ENCODE measurements at regions not wholly inside any gene's neighbourhood (a gene's known extent, or its start where the extent isn't known, plus 50 kb on each side); places are given as distances from the start of the nearest gene placed in this dataset.

DNA sequence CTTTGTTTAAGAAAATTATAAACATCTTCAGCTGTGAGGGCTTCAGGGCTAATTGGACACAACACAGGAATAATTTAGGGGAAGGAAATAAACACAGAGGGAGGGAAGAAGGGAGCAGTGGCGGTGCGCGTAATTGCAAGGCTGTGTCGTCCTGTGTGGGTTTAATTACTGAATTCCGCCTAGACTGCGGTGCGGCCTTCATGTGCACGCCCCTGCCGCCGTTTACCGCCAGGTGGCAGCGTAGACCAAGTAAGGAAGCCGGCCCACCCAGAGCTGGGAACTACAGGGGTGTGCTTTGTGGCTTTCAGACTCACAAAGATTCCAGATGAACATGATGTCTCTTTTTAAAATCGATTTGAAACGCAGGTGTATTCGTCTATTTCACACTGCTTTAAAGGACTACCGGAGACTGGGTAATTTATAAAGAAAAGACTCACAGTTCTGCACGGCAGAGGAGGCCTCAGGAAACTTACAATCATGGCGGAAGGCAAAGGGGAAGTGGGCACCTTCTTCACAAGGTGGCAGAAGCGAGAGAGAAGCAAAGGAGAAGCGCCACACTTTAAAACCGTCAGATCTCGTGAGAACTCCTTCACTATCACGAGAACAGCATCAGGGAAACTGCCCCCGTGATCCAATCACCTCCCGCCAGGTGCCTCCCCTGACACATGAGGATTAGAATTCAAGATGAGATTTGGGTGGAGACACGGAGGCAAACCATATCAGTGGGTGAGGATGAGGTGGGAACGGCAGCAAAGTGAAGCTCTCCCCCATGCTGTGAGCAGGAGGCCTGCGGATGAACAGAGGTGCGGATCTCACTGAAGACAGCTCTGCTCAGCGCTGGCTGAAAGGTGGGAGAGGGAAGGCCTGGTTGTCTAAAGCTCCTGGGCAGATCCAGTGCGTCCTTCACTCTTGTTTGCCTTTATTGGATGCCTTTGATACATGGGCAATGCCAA, 222.0 kb upstream of the PDE10A start:
- DNase-seq (ENCODE audit: low spot score in 2 of 2) (peak; percentile 15 to 52), FAIRE-seq (no peak)

DNA sequence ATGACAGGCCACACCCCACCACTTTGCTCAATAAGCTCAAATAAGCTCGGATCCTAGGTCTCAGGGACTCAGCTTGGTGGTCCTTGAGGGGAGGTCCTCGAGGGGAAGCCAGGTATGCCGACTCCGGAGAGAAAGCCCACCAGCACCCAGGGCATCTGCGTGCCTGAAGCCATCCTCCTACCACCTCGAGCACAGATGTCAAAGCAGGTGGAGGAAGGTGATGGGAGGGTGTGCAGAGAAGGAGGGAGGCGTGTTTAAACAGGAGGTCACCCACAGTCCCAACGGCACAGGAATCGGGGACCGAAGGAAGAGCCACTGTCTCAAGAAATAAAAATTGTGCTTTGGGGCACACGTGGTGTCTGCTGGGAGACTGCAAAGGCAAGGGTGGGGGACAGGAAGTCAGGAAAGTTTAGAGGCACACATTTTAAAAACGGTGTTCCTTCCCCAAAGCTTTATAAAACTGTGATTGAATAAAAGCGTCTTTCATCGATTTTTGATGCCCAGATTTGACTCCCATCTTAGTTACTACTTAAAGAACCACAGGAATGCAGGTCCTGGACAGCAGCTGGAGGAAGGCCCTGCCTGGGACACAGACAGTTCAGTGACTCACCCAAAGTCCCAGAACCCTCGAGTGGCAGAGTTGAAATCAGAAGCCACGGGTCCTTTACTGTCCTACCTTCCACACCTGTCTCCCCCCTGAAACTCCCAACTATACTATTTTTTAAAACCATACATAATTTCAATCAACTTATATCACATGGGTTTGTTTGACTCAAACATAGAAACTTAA, 221.0 kb upstream of the PDE10A start:
- DNase-seq (ENCODE audit: low spot score in 2 of 2) (no peak), FAIRE-seq (no peak)

DNA sequence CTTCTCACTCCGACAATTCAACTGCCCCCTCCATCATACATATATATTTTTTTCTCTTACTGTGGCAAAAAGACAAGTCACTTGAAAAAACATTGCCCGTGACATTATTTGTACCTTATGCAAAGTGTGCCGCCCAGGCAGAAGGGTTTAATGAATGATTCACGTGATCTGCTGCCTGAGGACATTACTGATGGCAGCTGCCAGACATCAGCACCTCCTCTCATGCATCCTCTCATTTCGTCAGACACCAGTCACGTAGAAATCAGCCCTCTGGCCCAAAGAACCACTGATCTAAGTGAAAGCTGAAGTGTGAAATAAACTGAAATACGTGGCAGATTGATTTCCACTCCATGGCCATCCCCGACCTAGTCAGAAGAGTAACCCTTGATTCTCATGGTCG, 218.8 kb upstream of the PDE10A start:
- no peak for FAIRE-seq
- no peak for DNase-seq (ENCODE audit: low spot score in 2 of 2)

DNA sequence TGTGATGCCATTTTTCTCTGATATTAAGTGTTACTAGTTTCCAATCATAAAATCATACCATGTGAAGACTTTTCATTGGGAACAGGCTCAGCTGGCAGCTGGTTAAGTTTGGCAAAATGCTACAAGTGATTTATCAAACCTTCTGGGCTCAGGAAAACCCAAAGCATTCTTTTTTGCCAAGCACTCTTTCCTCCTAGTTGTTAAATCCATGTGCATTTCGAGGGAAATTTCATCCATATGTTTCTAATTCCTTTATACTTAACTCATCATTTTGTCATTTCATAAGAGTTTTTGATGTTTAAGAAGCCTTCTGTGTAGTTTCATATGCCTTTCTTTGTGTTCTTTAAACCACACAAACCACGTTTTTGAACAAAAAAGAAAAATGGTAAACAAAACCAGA, 217.6 kb upstream of the PDE10A start:
- DNase-seq (ENCODE audit: low spot score in 2 of 2), result no peak
- no peak for FAIRE-seq

DNA sequence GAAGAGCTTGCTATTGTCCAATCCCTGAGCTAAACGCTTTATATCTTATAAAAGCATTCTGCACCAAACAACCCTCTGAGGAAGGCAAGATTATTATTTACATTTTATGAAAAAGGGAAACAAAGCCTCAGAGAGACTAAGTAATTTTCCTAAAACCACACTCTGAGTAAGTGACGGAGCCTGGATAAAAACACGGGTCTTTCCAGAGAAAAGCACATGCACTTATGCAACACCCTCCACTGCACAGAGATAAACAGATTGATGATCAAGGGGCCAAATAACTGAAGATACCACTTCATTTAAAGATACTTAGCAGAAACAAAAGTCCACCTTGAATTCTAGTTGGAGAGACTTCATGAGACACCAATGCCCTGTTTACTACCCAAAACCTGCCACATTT, 214.7 kb upstream of the PDE10A start:
- DNase-seq (ENCODE audit: low spot score in 2 of 2), result no peak
- FAIRE-seq, result no peak

DNA sequence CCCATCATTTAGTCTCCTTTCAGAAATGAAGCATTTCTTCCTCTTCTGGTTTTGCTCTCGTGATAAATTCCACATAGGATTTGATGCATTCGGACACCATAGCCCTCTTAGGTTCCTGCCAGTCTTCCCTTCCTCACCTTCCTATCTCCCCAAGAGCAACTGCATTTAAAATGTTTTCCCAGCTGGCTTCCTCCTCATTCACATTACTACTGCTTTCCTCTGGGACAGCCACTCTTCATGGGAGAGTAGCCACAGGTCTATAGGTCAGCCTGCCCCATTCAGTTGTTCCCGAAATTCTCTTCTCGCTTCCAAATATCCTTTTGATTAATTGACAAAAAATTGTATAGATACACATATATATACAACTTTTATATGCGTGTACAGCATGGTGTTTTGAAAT, 214.2 kb upstream of the PDE10A start:
- no peak for FAIRE-seq
- no peak for DNase-seq (ENCODE audit: low spot score in 2 of 2)

DNA sequence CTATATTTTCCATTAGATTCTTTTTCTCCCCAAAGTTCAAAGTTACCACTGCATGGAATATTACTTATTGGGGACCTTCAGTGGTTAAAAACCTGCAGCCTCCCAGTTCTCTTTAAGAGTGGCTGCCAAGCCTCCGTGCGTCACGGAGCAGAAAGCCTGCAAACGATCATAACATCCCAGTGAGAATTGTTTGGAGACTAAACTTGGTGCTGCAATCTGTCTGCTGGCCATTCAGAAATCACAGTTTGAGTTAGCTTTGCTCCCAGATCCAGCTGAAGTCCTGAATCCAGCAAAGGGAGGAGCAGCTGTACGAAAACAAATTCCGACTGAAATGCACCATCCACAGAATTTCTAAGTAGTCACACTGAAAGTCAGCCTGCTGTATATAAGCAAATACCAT, 213.5 kb upstream of the PDE10A start:
- no peak for DNase-seq (ENCODE audit: low spot score in 2 of 2)
- FAIRE-seq, result no peak

DNA sequence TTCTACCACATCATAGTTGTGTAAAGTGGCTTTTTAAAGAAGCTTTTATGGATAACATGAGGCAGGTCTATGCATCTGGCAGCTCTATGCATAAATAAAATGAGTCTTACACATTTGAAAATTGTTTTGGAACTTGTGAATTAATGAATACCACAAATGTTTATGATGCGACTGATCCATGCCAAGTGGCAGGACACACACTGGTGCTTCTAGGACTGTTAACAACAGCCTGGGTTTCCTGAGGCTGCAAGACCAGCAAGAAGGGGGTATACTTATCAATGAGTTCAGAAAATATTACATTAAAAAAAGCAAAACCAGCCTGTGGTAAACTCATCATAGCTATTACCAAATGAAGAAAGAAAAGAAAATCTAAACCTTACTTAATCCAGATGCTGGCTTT, 212.9 kb upstream of the PDE10A start:
- no peak for FAIRE-seq

DNA sequence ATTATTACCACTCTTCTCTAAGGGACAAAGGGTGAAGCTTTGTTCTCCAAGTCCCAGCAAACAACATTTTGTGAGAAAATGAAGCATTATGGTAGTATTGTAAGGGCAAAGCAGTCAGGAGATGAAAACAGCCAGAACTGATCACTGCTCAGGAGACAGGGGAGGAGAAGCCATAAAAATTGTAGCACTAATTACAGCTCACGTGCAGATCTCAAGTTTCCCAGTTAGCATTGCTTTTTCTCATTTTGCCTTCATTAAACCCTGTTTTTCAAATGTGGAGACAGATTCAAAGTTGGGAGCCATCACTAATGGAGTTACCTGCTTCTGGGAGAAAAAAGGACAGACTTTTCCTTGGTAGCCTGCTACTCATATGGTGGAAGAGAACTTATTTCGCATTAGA, 210.9 kb upstream of the PDE10A start:
- no peak for FAIRE-seq

More for the DNA sequence above, 212.9 kb upstream of the PDE10A start:
- DNase-seq (ENCODE audit: low spot score in 2 of 2), result no peak

DNA sequence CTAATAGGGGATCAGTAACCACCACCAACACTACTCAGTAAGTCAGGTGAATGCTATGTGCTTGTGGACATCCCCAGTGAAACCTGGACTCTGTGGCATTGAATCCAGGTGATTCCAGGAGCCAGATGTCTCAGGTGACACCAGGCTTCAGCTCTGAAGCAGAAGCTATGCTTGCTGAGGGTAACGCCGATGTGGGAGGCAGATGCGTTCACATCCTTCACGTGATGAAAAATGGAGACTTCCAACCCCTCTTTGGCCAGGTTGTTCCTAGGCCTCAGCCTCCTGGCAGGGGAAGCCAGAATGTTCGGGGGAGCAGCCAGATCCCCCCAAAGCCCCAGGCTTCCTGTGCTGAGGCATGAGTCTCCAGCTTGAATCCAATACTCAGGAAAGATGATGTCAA, 209.8 kb upstream of the PDE10A start:
- no peak for FAIRE-seq

More for the DNA sequence above, 210.9 kb upstream of the PDE10A start:
- DNase-seq (ENCODE audit: low spot score in 2 of 2), result no peak

DNA sequence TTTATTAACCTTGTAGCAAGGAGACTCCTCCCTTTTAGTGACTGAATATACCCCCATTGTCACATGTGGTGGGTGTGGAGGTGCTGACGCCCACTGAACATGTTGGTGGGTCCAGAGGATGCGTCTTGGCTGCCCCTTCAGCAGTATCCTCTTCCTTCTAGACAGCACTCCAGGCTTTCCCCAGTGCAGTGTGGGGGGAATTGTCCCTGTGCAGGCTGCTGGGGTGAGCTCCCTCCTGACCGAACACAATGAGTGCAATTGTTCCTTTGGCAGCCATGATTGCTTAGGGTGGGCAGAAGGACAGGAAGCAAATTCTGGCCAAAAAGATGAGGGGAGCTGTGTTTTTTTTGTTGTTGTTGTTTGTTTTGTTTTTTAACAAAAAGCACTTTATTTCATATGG, 209.3 kb upstream of the PDE10A start:
- no peak for DNase-seq (ENCODE audit: low spot score in 2 of 2)
- FAIRE-seq, result no peak

More for the DNA sequence above, 209.8 kb upstream of the PDE10A start:
- no peak for DNase-seq (ENCODE audit: low spot score in 2 of 2)

DNA sequence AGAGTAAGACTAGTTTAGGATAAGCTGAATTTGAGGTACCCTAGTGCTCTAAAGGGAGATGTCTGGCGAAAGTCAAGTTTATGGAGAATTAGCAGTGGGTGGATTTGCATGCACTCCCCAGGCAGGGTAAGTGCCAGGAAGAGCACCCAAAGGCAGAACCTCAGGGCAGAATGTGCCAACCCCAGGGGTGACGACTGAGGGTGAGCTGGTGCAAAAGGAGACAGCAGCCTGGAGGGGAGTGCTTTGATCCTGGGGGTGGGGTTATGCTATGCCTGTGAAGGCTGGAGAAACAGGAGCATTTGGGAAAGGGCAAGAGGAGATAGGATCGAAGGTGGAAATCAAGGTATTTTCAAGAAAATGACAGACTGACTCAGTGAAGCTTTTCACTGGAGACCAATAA, 208.5 kb upstream of the PDE10A start:
- DNase-seq (ENCODE audit: low spot score in 2 of 2) (no peak), FAIRE-seq (no peak)

DNA sequence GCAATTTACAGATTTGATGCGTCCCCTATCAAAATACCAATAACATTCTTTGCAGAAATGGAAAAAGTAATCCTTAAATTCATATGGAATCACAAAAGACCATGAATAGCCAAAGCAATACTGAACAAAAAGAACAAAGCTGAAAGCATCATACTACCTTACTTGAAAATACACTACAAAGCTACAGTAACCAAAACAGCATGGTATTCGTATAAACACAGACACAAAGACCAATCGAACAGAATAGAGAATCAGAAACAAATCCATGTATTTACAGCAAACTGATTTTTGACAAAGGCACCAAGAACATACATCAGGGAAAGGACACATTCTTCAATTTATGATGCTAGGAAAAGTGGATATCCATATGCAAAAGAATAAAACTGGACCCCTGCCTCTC, 206.5 kb upstream of the PDE10A start:
- DNase-seq (ENCODE audit: low spot score in 2 of 2) (no peak), FAIRE-seq (no peak)

DNA sequence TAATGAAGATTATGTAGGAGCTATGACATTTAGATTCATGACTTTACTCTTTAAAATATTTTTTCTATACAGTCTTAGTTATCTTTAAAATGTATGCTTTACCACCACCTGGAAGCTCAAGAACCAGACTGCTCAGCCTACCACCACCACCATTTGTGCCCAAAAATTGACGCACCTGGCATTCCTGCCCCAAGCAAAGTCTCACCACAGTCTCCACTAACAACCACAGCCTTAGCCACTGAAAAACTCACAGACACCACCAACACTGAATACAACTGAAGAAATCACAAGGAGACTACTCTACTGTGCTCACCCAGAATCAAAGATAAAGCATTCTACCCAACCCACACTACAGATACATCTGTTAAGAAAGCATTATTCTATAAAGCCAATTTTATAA, 201.9 kb upstream of the PDE10A start:
- DNase-seq (ENCODE audit: low spot score in 2 of 2) (no peak), FAIRE-seq (no peak)

DNA sequence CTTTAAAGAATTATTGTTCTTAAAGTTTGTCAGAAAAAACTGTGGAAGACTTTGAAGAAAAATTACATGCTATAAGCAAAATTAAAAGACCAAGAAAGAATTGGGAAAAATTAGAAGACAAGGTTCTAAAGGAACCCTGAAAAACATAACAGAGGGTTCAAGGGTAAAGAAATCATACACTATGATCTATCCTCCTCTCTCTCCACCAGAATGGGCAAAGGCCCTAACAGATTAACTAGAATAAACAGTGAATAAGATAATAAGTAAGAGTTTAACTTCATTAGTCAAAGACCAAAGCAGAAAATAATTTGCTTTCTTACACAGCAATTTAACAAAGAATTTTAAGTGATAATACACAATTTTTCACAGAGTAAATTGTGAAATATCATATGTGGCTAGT, 201.2 kb upstream of the PDE10A start:
- DNase-seq (ENCODE audit: low spot score in 2 of 2) (no peak), FAIRE-seq (no peak)

DNA sequence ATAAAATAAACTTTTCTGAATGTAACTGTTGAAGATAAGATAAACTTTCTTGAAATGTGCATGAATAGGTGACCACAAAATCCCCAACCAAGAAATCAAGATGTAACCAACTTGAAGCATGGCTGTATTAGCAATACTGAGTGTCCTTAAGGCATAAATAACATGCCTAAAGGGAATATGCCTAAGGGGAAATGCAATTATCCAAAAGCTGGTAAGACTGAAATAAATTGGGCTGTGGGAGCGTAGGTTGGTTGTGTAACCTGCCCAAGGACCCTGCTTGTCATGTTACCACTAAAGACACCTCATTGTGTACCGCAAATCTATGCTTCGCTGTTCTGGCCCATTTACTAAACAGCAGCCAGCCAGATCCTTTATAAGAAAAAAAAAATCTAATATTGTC, 200.8 kb upstream of the PDE10A start:
- FAIRE-seq, result no peak
- DNase-seq (ENCODE audit: low spot score in 2 of 2), result no peak

DNA sequence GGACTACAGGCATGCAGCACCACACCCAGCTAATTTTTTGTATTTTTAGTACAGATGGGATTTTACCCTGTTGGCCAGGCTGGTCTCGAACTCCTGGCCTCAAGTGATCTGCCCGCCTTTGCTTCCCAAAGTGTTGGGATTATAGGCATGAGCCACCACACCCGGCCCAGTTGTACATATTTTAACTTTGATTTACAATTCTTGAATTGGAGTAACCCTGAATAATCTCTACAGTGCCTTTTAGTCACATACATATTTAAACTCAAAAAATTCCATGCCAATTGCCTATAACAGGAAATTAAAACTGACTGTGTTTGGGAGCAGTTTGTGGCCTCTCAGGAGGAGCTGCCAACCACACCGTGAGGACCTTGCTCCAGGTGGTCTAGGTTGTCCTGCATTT, 199.8 kb upstream of the PDE10A start:
- DNase-seq (ENCODE audit: low spot score in 2 of 2) (no peak), FAIRE-seq (no peak)

DNA sequence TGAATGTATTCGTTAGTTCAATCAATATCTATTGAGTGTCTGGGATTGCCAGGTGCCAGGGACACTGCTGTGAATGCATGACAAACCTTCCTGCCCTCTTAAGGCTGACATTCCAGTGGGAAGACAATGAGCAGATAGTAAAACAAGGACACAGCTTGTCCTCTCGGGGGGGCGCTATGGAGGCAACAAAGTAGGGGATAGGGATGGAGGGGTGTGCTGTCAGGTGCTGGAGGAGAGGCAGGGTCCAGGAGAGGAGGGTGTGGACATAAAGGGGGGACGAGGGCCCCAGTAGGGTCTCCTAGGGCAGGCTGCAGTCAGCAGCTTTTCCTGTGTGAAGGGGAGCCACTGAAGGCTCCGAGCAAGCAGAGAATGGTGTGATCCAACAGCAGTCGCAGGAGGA, 198.2 kb upstream of the PDE10A start:
- no peak for DNase-seq (ENCODE audit: low spot score in 2 of 2)
- no peak for FAIRE-seq

DNA sequence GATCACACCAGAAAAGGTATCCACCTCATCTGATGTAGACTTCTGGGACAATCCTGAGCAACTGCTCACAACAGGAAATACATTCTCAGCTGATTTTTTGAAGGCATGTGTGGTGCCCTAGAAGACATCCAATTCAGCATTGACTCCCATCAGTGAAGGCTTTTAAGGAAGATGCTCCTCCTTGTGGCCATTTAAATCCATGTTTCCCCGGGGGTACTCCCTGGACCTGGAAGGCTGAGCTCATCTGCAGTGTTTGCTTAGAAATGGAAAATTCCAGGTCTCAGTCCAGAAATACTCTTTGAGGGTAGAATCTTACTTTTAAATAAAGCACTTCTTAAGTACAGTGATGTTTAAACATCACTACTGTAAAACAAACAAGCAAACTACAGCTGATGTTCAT, 195.5 kb upstream of the PDE10A start:
- FAIRE-seq (no peak), DNase-seq (ENCODE audit: low spot score in 2 of 2) (no peak)

DNA sequence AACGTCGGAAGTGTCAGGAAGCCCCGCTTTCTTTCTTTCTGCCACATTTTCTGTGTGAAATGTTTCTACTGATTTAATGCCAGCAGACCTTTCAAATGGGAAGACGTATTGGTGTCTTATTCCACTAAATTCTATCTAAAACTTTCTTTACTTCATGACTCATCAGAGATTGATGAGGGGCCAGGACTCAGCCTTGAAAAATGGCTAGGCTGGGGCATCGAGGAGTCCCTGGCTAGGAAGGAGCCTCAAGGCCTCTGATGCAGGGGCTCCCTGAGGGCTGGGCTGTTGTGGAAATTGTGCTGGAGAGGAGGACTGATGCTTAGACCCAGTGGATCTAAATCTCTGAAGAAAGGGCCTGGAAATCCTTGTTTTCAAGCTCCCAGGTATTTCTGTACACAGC, 192.8 kb upstream of the PDE10A start:
- no peak for FAIRE-seq

DNA sequence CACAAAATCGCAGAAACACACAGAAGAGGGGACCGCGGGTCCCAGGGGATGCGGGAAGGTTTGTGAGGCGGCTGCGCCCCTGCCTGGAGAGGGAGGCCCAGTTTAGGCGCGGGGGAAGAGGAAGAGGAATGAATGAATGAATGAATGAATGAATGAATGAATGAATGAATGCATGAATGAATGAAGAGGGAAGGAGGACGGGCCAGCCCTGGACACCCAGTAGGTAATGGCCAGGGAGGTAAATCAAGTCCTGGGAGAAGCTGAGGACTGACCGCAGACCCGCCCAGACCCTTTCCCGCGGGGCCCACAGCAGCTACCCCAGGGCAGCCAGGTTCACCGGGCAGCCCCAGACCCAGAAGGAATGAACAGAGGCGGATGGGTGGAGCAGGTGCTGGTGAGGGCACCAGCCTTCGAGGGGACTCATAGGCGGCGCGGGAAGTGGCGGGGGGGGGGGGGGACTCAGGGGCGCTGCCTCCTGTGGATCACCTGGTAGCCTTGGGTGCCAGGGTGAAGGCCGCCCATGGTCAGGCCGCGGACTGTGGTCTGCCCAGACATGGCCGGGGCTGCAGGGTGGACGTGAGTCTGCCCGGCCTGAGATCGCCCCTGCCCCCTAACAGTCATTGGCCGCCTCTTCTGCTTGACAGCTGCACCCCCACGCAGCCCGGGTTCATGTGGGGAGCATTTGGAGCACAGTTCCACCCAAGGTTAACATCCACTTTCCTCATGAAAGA, 192.0 kb upstream of the PDE10A start:
- no peak for DNase-seq (ENCODE audit: low spot score in 2 of 2)
- no peak for FAIRE-seq

More for the DNA sequence above, 192.8 kb upstream of the PDE10A start:
- no peak for DNase-seq (ENCODE audit: low spot score in 2 of 2)
